ENCODE measurements at regions not wholly inside any gene's neighbourhood (a gene's known extent, or its start where the extent isn't known, plus 50 kb on each side); places are given as distances from the start of the nearest gene placed in this dataset.

GRCh38 chr4:181662383-181662782 is 580.8 kb upstream of the TENM3 start:
- peak; percentile 45 for DNase-seq
- H3K9me3 ChIP-seq = no peaks in the 10 kb centered on the region
- H3K27me3 ChIP-seq = no peaks in the 10 kb centered on the region
- H3K4me3 ChIP-seq = no peak overlapping the region
- H3K36me3 ChIP-seq = no peaks in the 10 kb centered on the region

DNA sequence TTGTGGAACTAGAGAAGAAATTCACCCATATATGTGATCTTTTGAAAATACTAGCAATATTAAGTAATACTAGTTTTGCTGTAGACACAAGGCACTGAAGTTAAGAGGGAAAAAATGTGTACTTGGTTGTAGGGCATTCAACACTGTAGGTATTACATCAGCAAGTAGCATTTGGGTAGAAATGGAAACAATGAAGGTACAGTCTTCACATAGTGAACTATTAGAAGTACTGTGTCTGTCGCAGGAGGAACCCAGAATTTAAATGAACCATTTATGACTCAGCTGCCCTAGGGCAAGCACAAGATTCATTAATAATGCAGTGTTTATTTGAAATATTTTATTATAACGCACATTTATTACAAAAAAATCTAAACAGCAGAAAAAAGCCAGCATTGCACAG is 572.7 kb upstream of the TENM3 start:
- Histone ChIP-seq H3K9me3 (no peaks in the 10 kb centered on the region), H3K27me3 (no peaks in the 10 kb centered on the region), H3K36me3 (no peaks in the 10 kb centered on the region), H3K4me3 (no peak overlapping the region)
- no peak for DNase-seq

DNA sequence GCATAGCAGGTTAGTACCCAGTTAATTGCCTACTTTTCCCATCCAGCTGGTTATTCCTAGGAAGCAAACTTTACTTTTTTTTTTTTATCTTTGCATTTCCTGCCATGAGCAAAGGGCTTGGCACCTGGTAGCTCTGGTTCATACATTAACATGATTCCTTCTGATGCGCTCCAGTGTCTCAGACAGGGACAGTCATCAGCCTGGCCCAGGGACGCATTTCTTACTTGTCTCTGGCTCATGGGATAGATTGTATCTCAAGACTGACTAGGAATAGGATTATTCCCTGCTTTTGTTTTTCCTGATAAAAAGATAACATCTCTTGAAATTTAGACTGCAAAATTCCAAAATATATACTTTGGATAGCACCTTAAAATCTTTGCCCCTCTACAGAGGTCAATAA is 571.5 kb upstream of the TENM3 start:
- H3K4me3 ChIP-seq = no peak overlapping the region
- no peaks in the 10 kb centered on the region for H3K36me3 ChIP-seq
- DNase-seq = no peak
- H3K9me3 ChIP-seq = no peaks in the 10 kb centered on the region
- no peaks in the 10 kb centered on the region for H3K27me3 ChIP-seq

DNA sequence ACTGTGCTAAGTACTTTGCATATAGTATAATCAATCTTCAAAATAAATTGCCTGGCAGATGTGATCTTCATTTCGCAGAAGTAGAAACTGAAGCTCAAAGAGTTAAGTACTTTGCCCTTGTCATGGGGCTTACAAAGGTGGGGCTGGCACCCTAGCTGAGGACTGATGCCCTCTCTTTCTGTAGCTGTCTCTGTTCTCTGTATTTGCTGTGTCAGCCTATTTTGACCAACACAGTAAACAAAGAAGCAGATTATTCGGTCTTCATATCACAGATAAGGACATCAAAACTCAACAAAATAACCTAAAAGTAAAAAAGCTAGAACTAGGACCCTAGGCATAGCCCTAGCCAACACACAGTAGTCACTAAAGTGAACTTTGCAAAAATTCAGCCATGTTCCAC is 570.5 kb upstream of the TENM3 start:
- H3K36me3 ChIP-seq = no peaks in the 10 kb centered on the region
- H3K9me3 ChIP-seq = no peaks in the 10 kb centered on the region
- no peak for DNase-seq
- no peaks in the 10 kb centered on the region for H3K27me3 ChIP-seq
- H3K4me3 ChIP-seq = no peak overlapping the region

DNA sequence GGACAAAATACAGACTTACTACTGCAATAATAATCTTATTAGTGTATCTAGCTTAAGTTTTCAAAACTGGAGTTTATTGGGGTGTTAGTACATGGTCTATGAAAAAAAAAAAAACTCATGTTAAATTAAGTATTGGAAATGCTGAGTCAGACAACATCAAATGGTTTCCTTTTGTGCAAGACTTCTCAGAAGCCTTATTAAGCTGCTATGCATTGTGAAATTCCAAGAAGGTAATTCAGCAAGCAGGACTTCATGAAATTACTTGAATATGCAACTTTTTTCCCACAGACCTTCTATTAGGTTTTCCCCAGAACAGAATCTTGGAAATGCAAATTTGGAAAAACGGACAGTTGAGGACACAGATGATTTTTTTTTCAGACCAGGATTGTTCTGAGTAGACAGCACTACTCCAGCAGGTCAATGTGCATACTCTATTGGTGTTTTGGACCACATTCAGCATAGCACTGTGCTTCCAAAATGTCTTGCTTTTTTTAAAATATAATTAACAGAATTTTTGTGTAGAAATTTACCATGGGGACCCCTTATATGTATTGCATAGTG is 568.8 kb upstream of the TENM3 start:
- Histone ChIP-seq H3K36me3 (no peaks in the 10 kb centered on the region), H3K4me3 (no peak overlapping the region), H3K9me3 (no peaks in the 10 kb centered on the region), H3K27me3 (no peaks in the 10 kb centered on the region)
- DNase-seq = no peak

DNA sequence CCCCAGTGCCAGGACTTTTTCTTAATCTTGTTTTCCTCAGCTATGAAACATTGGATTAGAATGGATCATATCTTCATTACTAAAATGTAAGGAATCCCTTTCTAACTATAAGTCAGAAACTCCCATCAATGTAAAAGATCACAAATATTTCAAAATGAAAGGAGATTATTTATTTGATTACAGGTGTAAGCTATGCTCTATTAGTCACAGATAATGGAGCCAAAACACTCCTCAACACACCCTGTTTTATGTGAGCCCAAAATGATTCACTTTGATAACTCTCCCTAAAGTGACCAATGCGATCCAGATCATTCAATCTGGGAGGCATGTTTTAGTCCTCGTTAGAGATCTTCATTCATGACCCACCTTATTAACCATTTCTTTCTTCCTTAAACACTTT is 566.7 kb upstream of the TENM3 start:
- H3K36me3 ChIP-seq = no peaks in the 10 kb centered on the region
- H3K27me3 ChIP-seq = no peaks in the 10 kb centered on the region
- no peak for DNase-seq
- H3K4me3 ChIP-seq = no peak overlapping the region
- H3K9me3 ChIP-seq = no peaks in the 10 kb centered on the region

DNA sequence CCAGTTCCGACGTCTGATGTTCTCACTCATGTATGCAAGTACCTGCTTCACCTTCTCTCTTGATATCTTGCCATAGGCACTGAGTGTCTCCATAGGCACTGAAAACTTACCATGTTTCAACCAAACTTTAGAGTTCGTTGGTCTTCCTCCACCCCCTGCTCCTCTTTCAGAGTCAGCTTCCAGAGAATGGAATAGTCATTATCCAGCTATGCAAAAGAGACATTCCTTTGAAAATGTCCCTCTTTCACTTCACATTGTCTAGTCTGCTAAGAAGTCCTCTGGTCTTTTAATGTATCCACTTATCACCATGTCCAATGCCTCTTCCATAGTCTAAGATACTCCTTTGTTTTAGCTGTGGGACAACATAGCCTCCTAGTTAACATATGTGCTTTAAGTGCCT is 566.0 kb upstream of the TENM3 start:
- no peak overlapping the region for H3K4me3 ChIP-seq
- no peak for DNase-seq
- H3K36me3 ChIP-seq = no peaks in the 10 kb centered on the region
- no peaks in the 10 kb centered on the region for H3K27me3 ChIP-seq
- H3K9me3 ChIP-seq = no peaks in the 10 kb centered on the region

DNA sequence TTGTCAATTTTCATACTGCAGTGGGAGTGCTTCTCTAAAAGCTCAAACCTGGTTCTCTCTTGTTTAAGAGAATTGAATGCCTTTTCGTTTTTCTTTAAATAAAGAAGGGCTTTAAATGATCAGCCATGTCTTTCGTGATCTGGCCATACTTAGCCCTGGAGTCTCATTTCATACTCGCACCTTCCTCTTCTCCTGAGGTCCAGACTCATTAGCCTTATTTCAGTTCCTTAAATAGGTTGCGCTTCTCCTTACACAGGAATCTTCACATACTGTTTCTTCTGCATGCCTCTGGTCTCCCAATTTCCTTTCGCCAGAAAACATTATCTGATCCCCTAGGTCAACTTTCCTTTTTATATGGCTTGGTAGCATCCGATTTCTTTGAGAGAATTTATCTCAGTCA is 565.6 kb upstream of the TENM3 start:
- Histone ChIP-seq H3K9me3 (no peaks in the 10 kb centered on the region), H3K4me3 (no peak overlapping the region), H3K27me3 (no peaks in the 10 kb centered on the region), H3K36me3 (no peaks in the 10 kb centered on the region)
- DNase-seq = no peak

- Histone ChIP-seq H3K36me3 (no peaks in the 10 kb centered on the region), H3K4me3 (no peak overlapping the region), H3K9me3 (no peaks in the 10 kb centered on the region), H3K27me3 (no peaks in the 10 kb centered on the region)
- no peak for DNase-seq
These were observed 563.4 kb upstream of the TENM3 start for GRCh38 chr4:181679754-181680153.

- no peak overlapping the region for H3K4me3 ChIP-seq
- no peaks in the 10 kb centered on the region for H3K9me3 ChIP-seq
- no peaks in the 10 kb centered on the region for H3K27me3 ChIP-seq
- no peaks in the 10 kb centered on the region for H3K36me3 ChIP-seq
- no peak for DNase-seq
These were observed 560.7 kb upstream of the TENM3 start for GRCh38 chr4:181682367-181683047.

DNA sequence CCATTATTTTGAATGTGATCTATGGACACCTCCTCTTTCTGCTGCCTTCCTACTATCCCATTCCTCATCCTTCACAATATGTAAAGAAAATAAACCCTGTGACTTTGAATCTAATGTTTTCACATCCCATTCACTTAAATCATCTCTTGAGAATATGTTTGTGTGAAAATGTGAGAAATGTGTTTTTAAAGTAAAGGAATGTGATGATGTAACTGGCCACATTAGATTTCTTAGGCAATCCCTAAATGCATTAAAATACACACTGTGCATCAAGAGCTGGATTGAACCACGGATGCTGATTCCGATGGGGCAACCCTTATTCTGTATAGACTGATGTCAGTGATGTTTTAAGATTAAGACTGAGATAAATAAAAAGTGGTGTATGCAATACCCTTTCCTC is 558.9 kb upstream of the TENM3 start:
- H3K36me3 ChIP-seq = no peaks in the 10 kb centered on the region
- no peak overlapping the region for H3K4me3 ChIP-seq
- H3K9me3 ChIP-seq = no peaks in the 10 kb centered on the region
- no peak for DNase-seq
- H3K27me3 ChIP-seq = no peaks in the 10 kb centered on the region

GRCh38 chr4:181685461-181685860 is 557.7 kb upstream of the TENM3 start:
- H3K27me3 ChIP-seq = no peaks in the 10 kb centered on the region
- no peak overlapping the region for H3K4me3 ChIP-seq
- peak; percentile 11 for DNase-seq

DNA sequence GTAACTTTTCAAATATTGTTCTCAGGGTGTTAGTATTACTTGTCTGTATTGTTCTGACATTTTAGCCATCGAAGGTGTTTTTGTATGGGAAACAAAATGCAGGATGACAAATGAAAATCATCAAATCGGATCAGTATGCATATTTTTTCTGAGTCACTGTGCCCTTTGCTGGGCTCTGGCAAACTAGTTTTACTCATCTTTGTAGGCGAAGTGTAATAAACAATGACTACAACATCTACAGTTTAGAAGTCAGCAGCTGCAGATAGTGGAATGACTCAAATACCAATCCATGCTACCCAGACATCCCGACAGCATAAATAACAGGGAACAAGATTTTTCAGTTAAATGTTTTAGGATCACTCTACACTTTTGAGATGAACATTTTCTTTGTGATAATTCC is 557.3 kb upstream of the TENM3 start:
- Histone ChIP-seq H3K4me3 (no peak overlapping the region), H3K27me3 (no peaks in the 10 kb centered on the region), H3K9me3 (no peaks in the 10 kb centered on the region), H3K36me3 (no peaks in the 10 kb centered on the region)
- peak; percentile 51 for DNase-seq

More at GRCh38 chr4:181685461-181685860, 557.7 kb upstream of the TENM3 start:
- no peaks in the 10 kb centered on the region for H3K9me3 ChIP-seq
- H3K36me3 ChIP-seq = no peaks in the 10 kb centered on the region

- H3K9me3 ChIP-seq = no peaks in the 10 kb centered on the region
- H3K4me3 ChIP-seq = no peak overlapping the region
- DNase-seq = no peak
- no peaks in the 10 kb centered on the region for H3K36me3 ChIP-seq
- H3K27me3 ChIP-seq = no peaks in the 10 kb centered on the region
These were observed 556.1 kb upstream of the TENM3 start for GRCh38 chr4:181687116-181687515.

DNA sequence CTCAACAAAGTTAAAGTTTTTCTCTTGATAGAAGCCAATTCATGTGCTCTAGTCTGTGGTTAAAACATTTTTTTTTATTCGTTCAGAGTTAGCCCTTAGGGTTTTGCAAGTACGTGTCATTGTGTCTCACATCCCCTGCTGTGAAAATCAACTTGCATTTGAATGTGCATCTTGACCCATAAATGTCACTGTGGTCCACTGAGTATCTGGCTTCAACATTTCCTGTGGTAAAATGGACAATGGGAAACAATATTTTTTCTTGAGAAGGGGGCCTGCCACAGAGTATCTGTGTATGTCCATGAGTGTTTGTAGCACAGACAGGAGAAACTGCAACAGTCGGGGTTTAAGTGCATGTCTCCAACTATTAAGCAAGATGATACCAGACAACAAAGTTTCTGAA is 554.8 kb upstream of the TENM3 start:
- DNase-seq = no peak
- H3K27me3 ChIP-seq = no peaks in the 10 kb centered on the region
- no peaks in the 10 kb centered on the region for H3K9me3 ChIP-seq
- no peak overlapping the region for H3K4me3 ChIP-seq
- no peaks in the 10 kb centered on the region for H3K36me3 ChIP-seq

DNA sequence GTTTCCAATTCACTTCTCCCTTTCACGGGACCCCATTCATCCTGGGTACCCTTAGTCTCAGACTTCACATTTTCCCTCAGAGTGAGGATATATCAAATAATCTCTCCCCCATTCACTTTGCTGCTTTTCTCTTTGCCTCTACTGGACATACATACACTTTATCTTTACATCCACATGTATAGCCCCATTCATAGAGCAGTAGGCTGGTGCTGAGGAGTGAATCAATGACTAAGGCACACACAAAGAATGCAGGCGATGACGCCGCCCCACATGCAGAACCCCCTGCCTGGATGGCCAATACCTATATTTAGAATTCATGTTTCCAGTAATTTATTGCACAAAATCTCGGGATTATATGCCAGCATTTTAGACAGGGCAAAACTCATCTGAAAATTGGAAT is 554.3 kb upstream of the TENM3 start:
- no peak for DNase-seq
- no peaks in the 10 kb centered on the region for H3K36me3 ChIP-seq

DNA sequence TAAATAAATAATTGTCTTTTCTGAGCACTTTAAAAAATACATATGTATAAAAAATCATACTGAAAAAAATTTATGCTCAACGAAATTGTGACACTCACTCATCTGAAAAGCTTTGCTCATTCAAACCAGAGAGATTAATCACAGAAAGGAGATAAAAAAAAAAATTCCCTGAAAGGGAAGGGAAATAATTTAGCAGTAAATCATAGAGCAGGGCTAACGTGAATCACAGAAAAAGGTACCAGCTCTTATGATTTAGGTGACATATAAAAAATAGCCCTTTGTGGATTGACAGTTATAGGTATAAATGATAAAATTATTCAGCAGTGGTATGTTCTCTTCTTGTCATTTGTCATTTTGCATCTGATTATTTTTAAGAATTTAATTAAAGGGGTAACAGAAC is 552.7 kb upstream of the TENM3 start:
- Histone ChIP-seq H3K36me3 (no peaks in the 10 kb centered on the region), H3K27me3 (no peaks in the 10 kb centered on the region), H3K4me3 (no peak overlapping the region), H3K9me3 (no peaks in the 10 kb centered on the region)
- DNase-seq = no peak

More for the DNA sequence above, 554.3 kb upstream of the TENM3 start:
- Histone ChIP-seq H3K4me3 (no peak overlapping the region), H3K27me3 (no peaks in the 10 kb centered on the region), H3K9me3 (no peaks in the 10 kb centered on the region)

GRCh38 chr4:181692965-181693364 is 550.2 kb upstream of the TENM3 start:
- no peaks in the 10 kb centered on the region for H3K36me3 ChIP-seq
- H3K4me3 ChIP-seq = no peak overlapping the region
- no peaks in the 10 kb centered on the region for H3K27me3 ChIP-seq
- DNase-seq = no peak
- H3K9me3 ChIP-seq = no peaks in the 10 kb centered on the region

All from MG63 (cell line).